ENCODE measurements at regions not wholly inside any gene's neighbourhood (a gene's known extent, or its start where the extent isn't known, plus 50 kb on each side); places are given as distances from the start of the nearest gene placed in this dataset.
"Not testable (repeated sequence)": the region's sequence is repeated elsewhere in the genome, so short reads cannot be mapped to it uniquely, and the experiment has no call there.

GRCh38 chr15:28789401-28790114 lies 58.9 kb downstream of the GOLGA6L7 start:
- TF ChIP-seq POLR2AphosphoS5, CTCF, POLR2A (IDR thresholded peaks at IDR 0.05): not testable (repeated sequence)

All from gastroesophageal sphincter (tissue), 3 donors.